OCI-LY7 (cell line): ENCODE measurements at regions not wholly inside any gene's neighbourhood (a gene's known extent, or its start where the extent isn't known, plus 50 kb on each side); places are given as distances from the start of the nearest gene placed in this dataset.

Source experiments
- BruUV-seq: library from RNA; stranded (reverse); fragments of 400-500 nt; replicated peaks from 2 replicates; lab custom pipeline; 2021; lab: Mats Ljungman, UMichigan
- CTCF ChIA-PET: fragments of 300-600 bp; sonication (Branson Sonifier 250); formaldehyde crosslinking; loops from one replicate; lab custom pipeline; 2022; ENCODE audit warnings: antibody characterized with exemption; ENCODE audit not compliant: unreplicated experiment; lab: Charles Lee
- POLR2A ChIA-PET: fragments of 300-600 bp; sonication (Branson Sonifier 250); formaldehyde crosslinking; loops from one replicate; lab custom pipeline; 2022; ENCODE audit warnings: antibody characterized with exemption; lab: Charles Lee
- DNase-seq: peaks from one replicate; pipeline ENCODE4 v3.0.0-alpha.2; 2015; ENCODE audit warnings: low spot score
- H2AFZ ChIP-seq: fragments of 200-600 bp; sonication (generic), shearing (Covaris generic); 2 replicates; pipeline ENCODE4 v1.6.1; 2014; ENCODE audit warnings: mild to moderate bottlenecking, antibody characterized with exemption, low read length, moderate library complexity
- H3K27ac ChIP-seq: fragments of 200-600 bp; sonication (generic); 2 replicates; pipeline ENCODE4 v1.5.1; 2014; ENCODE audit warnings: mixed run types, low read depth, mild to moderate bottlenecking, moderate library complexity, low read length, inconsistent platforms; ENCODE audit not compliant: poor library complexity, severe bottlenecking
- H3K36me3 ChIP-seq: fragments of 200-600 bp; sonication (generic); 2 replicates; pipeline ENCODE4 v1.6.1; 2014; ENCODE audit warnings: mild to moderate bottlenecking, antibody characterized with exemption, low read length, moderate library complexity, mixed read lengths; ENCODE audit not compliant: insufficient read depth
- H3K4me1 ChIP-seq: fragments of 200-600 bp; sonication (generic); 2 replicates; pipeline ENCODE4 v1.5.1; 2014; ENCODE audit warnings: mild to moderate bottlenecking, low read length; ENCODE audit not compliant: insufficient read depth, poor library complexity, severe bottlenecking
- H3K4me2 ChIP-seq: fragments of 200-600 bp; sonication (generic); 2 replicates; pipeline ENCODE4 v1.6.1; 2014; ENCODE audit warnings: mild to moderate bottlenecking, low read length
- H3K4me3 ChIP-seq: fragments of 200-600 bp; sonication (generic); 2 replicates; pipeline ENCODE4 v1.5.1; 2014; ENCODE audit warnings: mild to moderate bottlenecking, low read depth, low read length; ENCODE audit not compliant: poor library complexity, severe bottlenecking
- H3K79me2 ChIP-seq: fragments of 200-600 bp; sonication (generic); 2 replicates; pipeline ENCODE4 v1.6.1; 2016; ENCODE audit warnings: low read depth, mild to moderate bottlenecking, low read length, moderate library complexity, mixed read lengths; ENCODE audit not compliant: insufficient read depth
- H3K9me2 ChIP-seq: fragments of 200-600 bp; sonication (generic); 2 replicates; pipeline ENCODE4 v1.6.1; 2016; ENCODE audit warnings: mild to moderate bottlenecking, low read length, mixed read lengths; ENCODE audit not compliant: insufficient read depth
- H3K9me3 ChIP-seq: fragments of 200-600 bp; sonication (generic); 2 replicates; pipeline ENCODE4 v1.6.1; 2014; ENCODE audit warnings: mild to moderate bottlenecking, mixed run types, low read length, mixed read lengths
- H4K20me1 ChIP-seq: fragments of 200-600 bp; sonication (generic); 2 replicates; pipeline ENCODE4 v1.6.1; 2014; ENCODE audit warnings: mild to moderate bottlenecking, antibody characterized with exemption, low read length, moderate library complexity, mixed read lengths; ENCODE audit not compliant: insufficient read depth
- EZH2phosphoT487 ChIP-seq: fragments of 200-600 bp; sonication (generic); IDR thresholded peaks from 2 replicates; pipeline ENCODE4 v1.6.1; 2018; ENCODE audit warnings: low read depth, borderline replicate concordance, mild to moderate bottlenecking, mixed run types, antibody characterized with exemption, low read length, moderate library complexity, mixed read lengths
- intact Hi-C: fragments of 100-400 bp; cut with micrococcal nuclease; formaldehyde crosslinking; loops from one replicate; pipeline ENCODE4 v1.10.0; 2022; ENCODE audit not compliant: unreplicated experiment
- TF ChIP-seq, protein P1 (sequence below): fragments of 200-600 bp; sonication (generic); conservative IDR thresholded peaks from 2 replicates; pipeline ENCODE4 v1.5.1; 2014; ENCODE audit warnings: mild to moderate bottlenecking, antibody characterized with exemption, low read length, moderate library complexity, mixed read lengths

DNA sequence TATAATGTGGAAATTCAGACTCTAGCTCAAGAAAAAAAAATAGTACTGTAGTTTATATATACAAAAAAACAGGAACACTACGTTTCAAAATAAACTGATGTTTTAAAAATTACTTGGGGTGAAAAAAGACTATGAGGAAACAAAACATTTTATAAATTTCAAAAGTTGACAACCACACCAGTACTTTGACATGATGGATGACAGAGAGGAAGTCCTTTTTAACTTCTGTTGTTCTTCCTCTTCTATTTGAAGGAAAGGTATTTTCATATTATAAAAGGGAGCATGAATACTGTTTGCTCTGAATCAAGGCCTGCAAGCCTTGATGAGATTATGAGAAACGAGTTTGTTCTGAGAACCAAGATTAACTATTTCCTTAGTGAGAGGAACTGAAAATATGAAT, 456.9 kb downstream of the TAF11L14 start:
- Histone ChIP-seq H3K9me3 (no peaks in the 10 kb centered on the region), H2AFZ (no peak overlapping the region), H4K20me1 (no peaks in the 10 kb centered on the region), H3K4me1 (no peaks in the 10 kb centered on the region), H3K9me2 (no peaks in the 10 kb centered on the region), H3K79me2 (no peaks in the 10 kb centered on the region), H3K4me3 (no peak overlapping the region), H3K27ac (no peak overlapping the region), H3K36me3 (no peaks in the 10 kb centered on the region), H3K4me2 (no peak overlapping the region)
- CTCF ChIA-PET = no interaction called here
- no peak for DNase-seq
- TF ChIP-seq EZH2phosphoT487 = no peak
- TF ChIP-seq, protein P1, sequence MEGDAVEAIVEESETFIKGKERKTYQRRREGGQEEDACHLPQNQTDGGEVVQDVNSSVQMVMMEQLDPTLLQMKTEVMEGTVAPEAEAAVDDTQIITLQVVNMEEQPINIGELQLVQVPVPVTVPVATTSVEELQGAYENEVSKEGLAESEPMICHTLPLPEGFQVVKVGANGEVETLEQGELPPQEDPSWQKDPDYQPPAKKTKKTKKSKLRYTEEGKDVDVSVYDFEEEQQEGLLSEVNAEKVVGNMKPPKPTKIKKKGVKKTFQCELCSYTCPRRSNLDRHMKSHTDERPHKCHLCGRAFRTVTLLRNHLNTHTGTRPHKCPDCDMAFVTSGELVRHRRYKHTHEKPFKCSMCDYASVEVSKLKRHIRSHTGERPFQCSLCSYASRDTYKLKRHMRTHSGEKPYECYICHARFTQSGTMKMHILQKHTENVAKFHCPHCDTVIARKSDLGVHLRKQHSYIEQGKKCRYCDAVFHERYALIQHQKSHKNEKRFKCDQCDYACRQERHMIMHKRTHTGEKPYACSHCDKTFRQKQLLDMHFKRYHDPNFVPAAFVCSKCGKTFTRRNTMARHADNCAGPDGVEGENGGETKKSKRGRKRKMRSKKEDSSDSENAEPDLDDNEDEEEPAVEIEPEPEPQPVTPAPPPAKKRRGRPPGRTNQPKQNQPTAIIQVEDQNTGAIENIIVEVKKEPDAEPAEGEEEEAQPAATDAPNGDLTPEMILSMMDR = no peak
- BruUV-seq = no TSS peak
- intact Hi-C loops = no loop called here
- POLR2A ChIA-PET = no interaction called here

DNA sequence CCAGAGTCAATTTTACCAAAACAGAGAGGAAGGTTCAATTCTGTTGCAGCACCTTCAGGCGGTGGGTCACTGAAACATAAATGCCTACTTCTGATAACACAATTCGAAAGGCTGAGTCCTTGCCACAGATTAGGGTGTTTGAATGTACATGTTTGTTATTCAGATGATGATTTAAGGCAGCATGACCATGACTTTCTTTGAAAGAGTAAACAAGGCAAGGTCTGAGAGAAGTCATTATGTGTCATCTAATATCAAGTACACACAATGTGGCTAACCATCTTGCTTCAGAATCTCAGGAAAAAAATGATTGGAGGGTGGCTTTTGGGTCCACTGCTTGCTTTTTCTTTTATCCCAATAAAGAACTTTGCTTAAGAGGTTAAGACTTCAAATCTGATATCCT, 457.5 kb downstream of the TAF11L14 start:
- POLR2A ChIA-PET = no interaction called here
- no peak overlapping the region for H3K27ac ChIP-seq
- no peak for DNase-seq
- no TSS peak for BruUV-seq
- H3K4me2 ChIP-seq = no peak overlapping the region
- no peaks in the 10 kb centered on the region for H3K4me1 ChIP-seq
- no peaks in the 10 kb centered on the region for H3K9me2 ChIP-seq
- intact Hi-C loops = no loop called here
- TF ChIP-seq EZH2phosphoT487 = no peak
- TF ChIP-seq, protein P1 = no peak
- no peak overlapping the region for H3K4me3 ChIP-seq
- CTCF ChIA-PET = no interaction called here
- no peaks in the 10 kb centered on the region for H3K36me3 ChIP-seq
- H2AFZ ChIP-seq = no peak overlapping the region
- no peaks in the 10 kb centered on the region for H3K79me2 ChIP-seq
- no peaks in the 10 kb centered on the region for H4K20me1 ChIP-seq
- no peaks in the 10 kb centered on the region for H3K9me3 ChIP-seq

DNA sequence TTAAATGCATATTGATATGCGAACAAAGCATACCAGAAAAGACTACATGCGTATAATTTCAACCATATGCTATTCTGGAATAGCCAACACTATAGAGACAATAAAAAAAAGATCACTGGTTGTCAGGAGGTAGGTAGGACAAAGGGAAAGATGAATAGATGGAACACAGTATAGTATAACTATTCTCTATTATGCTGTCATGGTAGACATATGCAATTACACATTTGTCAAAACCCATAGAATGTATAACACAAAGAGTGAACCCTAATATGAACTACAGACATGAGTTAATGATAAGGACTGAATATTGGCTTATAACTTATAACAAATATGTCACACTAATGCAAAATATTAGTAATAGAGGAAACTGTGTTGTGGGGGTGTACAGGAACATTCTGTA, 460.8 kb downstream of the TAF11L14 start:
- no peaks in the 10 kb centered on the region for H3K4me1 ChIP-seq
- no peaks in the 10 kb centered on the region for H3K9me2 ChIP-seq
- no peaks in the 10 kb centered on the region for H3K36me3 ChIP-seq
- no peak overlapping the region for H3K4me2 ChIP-seq
- POLR2A ChIA-PET = interaction anchor here (0.6 kb wide), 1 partner anchor 612 kb away, joined by 4 read pairs; no protein-coding TSS in a partner anchor
- no peak overlapping the region for H3K4me3 ChIP-seq
- H3K9me3 ChIP-seq = no peaks in the 10 kb centered on the region
- BruUV-seq = no TSS peak
- CTCF ChIA-PET = no interaction called here
- DNase-seq = no peak
- intact Hi-C loops = no loop called here
- no peaks in the 10 kb centered on the region for H3K79me2 ChIP-seq
- no peak overlapping the region for H3K27ac ChIP-seq
- no peak overlapping the region for H2AFZ ChIP-seq
- TF ChIP-seq EZH2phosphoT487 = no peak
- TF ChIP-seq, protein P1 = no peak
- H4K20me1 ChIP-seq = no peaks in the 10 kb centered on the region
